ENCODE measurements at regions not wholly inside any gene's neighbourhood (a gene's known extent, or its start where the extent isn't known, plus 50 kb on each side); places are given as distances from the start of the nearest gene placed in this dataset.

GRCh38 chr20:17809362-17810061, 109.7 kb downstream of the BANF2 start:
- no peak for TF ChIP-seq NR3C1 (IDR thresholded peaks at IDR 0.05)
- no peak for TF ChIP-seq RCOR1 (IDR thresholded peaks at IDR 0.05; ENCODE audit: low read depth, low read length)
- no peak for TF ChIP-seq RFX5 (IDR thresholded peaks at IDR 0.05)
- TF ChIP-seq CTCF (IDR thresholded peaks at IDR 0.05): no peak
- TF ChIP-seq, protein P1, sequence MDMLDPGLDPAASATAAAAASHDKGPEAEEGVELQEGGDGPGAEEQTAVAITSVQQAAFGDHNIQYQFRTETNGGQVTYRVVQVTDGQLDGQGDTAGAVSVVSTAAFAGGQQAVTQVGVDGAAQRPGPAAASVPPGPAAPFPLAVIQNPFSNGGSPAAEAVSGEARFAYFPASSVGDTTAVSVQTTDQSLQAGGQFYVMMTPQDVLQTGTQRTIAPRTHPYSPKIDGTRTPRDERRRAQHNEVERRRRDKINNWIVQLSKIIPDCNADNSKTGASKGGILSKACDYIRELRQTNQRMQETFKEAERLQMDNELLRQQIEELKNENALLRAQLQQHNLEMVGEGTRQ (IDR thresholded peaks at IDR 0.05): no peak
- no peak for TF ChIP-seq SREBF2 (IDR thresholded peaks at IDR 0.05)
- TF ChIP-seq, protein P2, sequence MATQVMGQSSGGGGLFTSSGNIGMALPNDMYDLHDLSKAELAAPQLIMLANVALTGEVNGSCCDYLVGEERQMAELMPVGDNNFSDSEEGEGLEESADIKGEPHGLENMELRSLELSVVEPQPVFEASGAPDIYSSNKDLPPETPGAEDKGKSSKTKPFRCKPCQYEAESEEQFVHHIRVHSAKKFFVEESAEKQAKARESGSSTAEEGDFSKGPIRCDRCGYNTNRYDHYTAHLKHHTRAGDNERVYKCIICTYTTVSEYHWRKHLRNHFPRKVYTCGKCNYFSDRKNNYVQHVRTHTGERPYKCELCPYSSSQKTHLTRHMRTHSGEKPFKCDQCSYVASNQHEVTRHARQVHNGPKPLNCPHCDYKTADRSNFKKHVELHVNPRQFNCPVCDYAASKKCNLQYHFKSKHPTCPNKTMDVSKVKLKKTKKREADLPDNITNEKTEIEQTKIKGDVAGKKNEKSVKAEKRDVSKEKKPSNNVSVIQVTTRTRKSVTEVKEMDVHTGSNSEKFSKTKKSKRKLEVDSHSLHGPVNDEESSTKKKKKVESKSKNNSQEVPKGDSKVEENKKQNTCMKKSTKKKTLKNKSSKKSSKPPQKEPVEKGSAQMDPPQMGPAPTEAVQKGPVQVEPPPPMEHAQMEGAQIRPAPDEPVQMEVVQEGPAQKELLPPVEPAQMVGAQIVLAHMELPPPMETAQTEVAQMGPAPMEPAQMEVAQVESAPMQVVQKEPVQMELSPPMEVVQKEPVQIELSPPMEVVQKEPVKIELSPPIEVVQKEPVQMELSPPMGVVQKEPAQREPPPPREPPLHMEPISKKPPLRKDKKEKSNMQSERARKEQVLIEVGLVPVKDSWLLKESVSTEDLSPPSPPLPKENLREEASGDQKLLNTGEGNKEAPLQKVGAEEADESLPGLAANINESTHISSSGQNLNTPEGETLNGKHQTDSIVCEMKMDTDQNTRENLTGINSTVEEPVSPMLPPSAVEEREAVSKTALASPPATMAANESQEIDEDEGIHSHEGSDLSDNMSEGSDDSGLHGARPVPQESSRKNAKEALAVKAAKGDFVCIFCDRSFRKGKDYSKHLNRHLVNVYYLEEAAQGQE (IDR thresholded peaks at IDR 0.05): no peak
- TF ChIP-seq, protein P3, sequence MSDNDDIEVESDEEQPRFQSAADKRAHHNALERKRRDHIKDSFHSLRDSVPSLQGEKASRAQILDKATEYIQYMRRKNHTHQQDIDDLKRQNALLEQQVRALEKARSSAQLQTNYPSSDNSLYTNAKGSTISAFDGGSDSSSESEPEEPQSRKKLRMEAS (IDR thresholded peaks at IDR 0.05): no peak
- TF ChIP-seq JUN (IDR thresholded peaks at IDR 0.05): no peak
- TF ChIP-seq SMC3 (IDR thresholded peaks at IDR 0.05): no peak
- TF ChIP-seq ESRRA (IDR thresholded peaks at IDR 0.05; ENCODE audit: borderline replicate concordance, low read length): no peak
